Esophagus squamous epithelium (tissue), 5 donors: ENCODE measurements at regions not wholly inside any gene's neighbourhood (a gene's known extent, or its start where the extent isn't known, plus 50 kb on each side); places are given as distances from the start of the nearest gene placed in this dataset.

Experiments
- DNase-seq: peaks from one replicate; lab custom pipeline; 2025; lab: John Stamatoyannopoulos, UW
- H3K27ac ChIP-seq, 4 donors: fragments of 200-600 bp; sonication (generic); one replicate each; pipeline ENCODE4 v1.5.1; 2016 to 2019; ENCODE audit warnings: mild to moderate bottlenecking in 1 of 4
- H3K27me3 ChIP-seq, 4 donors: fragments of 200-600 bp; sonication (generic); 1 replicate in 3 of 4; 2 replicates in 1 of 4; pipeline versions ENCODE4 v1.5.1 to v1.6.0; 2017 to 2021; ENCODE audit warnings: antibody characterized with exemption in 1 of 4
- H3K36me3 ChIP-seq, 3 donors: fragments of 200-600 bp; sonication (generic); one replicate each; pipeline ENCODE4 v1.5.1; 2016 to 2019
- H3K4me1 ChIP-seq, 3 donors: fragments of 200-600 bp; sonication (generic); one replicate each; pipeline ENCODE4 v1.5.1; 2017 to 2019
- H3K4me3 ChIP-seq, 4 donors: fragments of 200-600 bp; sonication (generic); 1 replicate in 3 of 4; 2 replicates in 1 of 4; pipeline ENCODE4 v1.5.1; 2016 to 2019; ENCODE audit warnings: mild to moderate bottlenecking in 2 of 4, moderate library complexity in 1 of 4
- H3K9me3 ChIP-seq, 3 donors: fragments of 200-600 bp; sonication (generic); one replicate each; pipeline ENCODE4 v1.5.1; 2016 to 2019
- POLR2A ChIP-seq, 4 donors: fragments of 450-650 bp; IDR thresholded peaks; one replicate each; pipeline ENCODE4 v1.6.1; 2017; ENCODE audit warnings: antibody characterized with exemption in 4 of 4, mild to moderate bottlenecking in 4 of 4, moderate library complexity in 3 of 4
- WGBS, 2 donors: methylation state at CpG; one replicate each; pipeline ENCODE4 v1.1.5; 2018; 5-methylcytosine and 5-hydroxymethylcytosine counted together
- intact Hi-C: fragments of 100-400 bp; cut with DNase I; formaldehyde crosslinking; loops from one replicate; pipeline ENCODE4 v1.15.0; 2022
- TF ChIP-seq, protein P1 (sequence below), 6 experiments: fragments of 450-650 bp in 4 of 6; fragments of 200-600 bp in 2 of 6; sonication (generic) in 2 of 6; IDR thresholded peaks; one replicate each; pipeline ENCODE4 v1.5.1; 2016 to 2019; ENCODE audit warnings: antibody characterized with exemption in 6 of 6, mild to moderate bottlenecking in 4 of 6, moderate library complexity in 4 of 6
- donor health status: DM: yes; HTN: yes; CAD: no.

DNA sequence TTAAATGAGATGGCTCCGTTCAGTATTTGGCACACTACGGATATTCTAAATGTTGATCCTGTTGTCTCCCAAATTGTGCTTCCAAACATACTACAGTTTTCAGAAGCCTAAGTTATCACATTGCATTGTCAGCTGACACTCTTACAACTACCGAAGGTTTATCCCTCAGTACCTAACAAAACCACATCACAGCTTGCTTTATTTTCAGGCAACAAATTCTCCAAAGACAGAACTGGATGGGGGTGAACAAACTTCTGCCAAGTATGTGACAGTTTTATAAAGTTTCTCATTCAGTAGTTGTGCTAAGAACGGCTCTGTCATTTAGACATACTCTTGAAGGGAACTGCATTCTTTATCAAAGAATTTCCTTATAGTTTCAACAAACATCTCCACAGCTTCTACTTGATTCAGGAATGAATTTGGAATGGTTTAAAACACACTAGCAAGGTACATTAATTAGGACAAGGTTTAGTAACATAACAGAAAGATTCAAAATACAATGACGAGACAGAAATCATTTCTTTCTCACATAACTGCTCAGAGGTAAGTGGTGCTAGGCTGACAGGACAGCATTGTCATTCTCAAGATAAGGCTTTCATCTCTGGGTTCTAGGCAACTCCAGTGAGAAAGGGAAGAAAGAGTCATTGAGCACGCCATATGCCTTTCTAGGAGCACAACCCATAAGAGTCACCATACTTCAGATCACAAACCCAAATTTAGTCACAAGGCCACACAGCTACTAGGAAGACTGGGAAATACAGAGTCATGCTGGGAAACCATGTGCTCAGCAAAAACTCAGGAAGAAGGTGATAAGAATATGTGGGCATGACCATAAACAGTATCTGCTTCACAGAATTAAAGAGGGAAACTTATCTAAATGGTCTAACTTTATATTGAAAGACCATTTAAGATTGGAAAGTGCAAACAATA is 100.7 kb downstream of the DUSP6 start:
- H3K36me3 ChIP-seq: no peaks in the 10 kb centered on the region
- peak overlapping the region in 2 of 4 donors; percentile 2 to 54 for H3K27ac ChIP-seq
- WGBS, 2 donors: 59 to 67% methylated on average over 6 of the region's 6 CpGs
- H3K27me3 ChIP-seq: no peaks in the 10 kb centered on the region
- TF ChIP-seq, protein P1, sequence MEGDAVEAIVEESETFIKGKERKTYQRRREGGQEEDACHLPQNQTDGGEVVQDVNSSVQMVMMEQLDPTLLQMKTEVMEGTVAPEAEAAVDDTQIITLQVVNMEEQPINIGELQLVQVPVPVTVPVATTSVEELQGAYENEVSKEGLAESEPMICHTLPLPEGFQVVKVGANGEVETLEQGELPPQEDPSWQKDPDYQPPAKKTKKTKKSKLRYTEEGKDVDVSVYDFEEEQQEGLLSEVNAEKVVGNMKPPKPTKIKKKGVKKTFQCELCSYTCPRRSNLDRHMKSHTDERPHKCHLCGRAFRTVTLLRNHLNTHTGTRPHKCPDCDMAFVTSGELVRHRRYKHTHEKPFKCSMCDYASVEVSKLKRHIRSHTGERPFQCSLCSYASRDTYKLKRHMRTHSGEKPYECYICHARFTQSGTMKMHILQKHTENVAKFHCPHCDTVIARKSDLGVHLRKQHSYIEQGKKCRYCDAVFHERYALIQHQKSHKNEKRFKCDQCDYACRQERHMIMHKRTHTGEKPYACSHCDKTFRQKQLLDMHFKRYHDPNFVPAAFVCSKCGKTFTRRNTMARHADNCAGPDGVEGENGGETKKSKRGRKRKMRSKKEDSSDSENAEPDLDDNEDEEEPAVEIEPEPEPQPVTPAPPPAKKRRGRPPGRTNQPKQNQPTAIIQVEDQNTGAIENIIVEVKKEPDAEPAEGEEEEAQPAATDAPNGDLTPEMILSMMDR (IDR thresholded peaks at IDR 0.05): no peak
- TF ChIP-seq POLR2A (IDR thresholded peaks at IDR 0.05): no peak
- no peak for DNase-seq
- peaks cover 3 to 53% (median 10%) of the 10 kb centered on the region in 3 donors for H3K4me1 ChIP-seq
- intact Hi-C loops: no loop called here
- no peaks in the 10 kb centered on the region for H3K9me3 ChIP-seq
- no peak overlapping the region for H3K4me3 ChIP-seq

DNA sequence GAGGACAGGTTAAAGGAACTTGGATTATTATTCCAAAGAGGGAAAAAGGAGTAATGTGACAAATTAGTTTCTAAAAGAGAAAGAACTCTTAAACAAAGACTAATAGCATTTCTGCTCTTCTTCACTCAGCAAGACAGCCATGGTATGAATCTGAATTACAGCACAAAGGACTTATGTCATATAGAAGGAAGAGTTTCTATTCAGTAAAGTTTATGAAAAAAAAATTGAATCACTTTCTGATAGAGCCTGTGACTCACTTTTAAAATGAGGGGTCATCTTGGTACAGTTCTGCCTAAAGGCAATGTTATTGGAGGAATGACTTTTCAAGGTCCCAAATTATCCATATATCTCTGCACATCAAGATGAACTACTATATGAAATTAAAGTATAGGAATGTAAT is 101.7 kb downstream of the DUSP6 start:
- no peaks in the 10 kb centered on the region for H3K36me3 ChIP-seq
- peak overlapping the region in 1 of 4 donors; percentile 17 for H3K27ac ChIP-seq
- no peaks in the 10 kb centered on the region for H3K9me3 ChIP-seq
- intact Hi-C loops: no loop called here
- TF ChIP-seq POLR2A (IDR thresholded peaks at IDR 0.05): no peak
- TF ChIP-seq, protein P1 (IDR thresholded peaks at IDR 0.05): no peak
- H3K27me3 ChIP-seq: no peaks in the 10 kb centered on the region
- H3K4me1 ChIP-seq: peaks cover 3 to 63% (median 10%) of the 10 kb centered on the region in 3 donors
- DNase-seq: no peak
- no peak overlapping the region for H3K4me3 ChIP-seq

DNA sequence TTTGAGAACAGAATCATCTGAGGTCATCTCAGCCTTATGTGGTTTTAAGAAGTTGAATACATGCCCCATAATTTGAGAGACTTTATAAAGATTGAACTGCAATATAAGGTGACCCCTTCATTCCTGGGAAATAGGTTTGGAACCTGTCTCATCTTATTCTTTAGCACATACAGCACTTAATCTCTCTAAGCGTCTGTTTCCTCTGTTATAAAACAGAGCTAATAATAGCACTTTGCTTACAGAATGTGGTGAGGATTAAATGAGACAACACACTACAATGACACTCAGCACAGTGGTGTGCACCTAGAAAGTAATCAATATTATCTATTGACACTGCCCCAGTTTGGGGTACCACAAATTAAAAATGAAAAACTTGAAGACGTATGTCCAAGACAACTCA is 102.1 kb downstream of the DUSP6 start:
- H3K4me1 ChIP-seq: peaks cover 3 to 67% (median 12%) of the 10 kb centered on the region in 3 donors
- H3K27ac ChIP-seq: no peak overlapping the region
- TF ChIP-seq, protein P1 (IDR thresholded peaks at IDR 0.05): no peak
- no peak for TF ChIP-seq POLR2A (IDR thresholded peaks at IDR 0.05)
- H3K36me3 ChIP-seq: no peaks in the 10 kb centered on the region
- DNase-seq: no peak
- H3K27me3 ChIP-seq: no peaks in the 10 kb centered on the region
- intact Hi-C loops: no loop called here
- no peaks in the 10 kb centered on the region for H3K9me3 ChIP-seq
- no peak overlapping the region for H3K4me3 ChIP-seq
- WGBS, 2 donors: 53 to 77% methylated on average over 2 of the region's 2 CpGs

DNA sequence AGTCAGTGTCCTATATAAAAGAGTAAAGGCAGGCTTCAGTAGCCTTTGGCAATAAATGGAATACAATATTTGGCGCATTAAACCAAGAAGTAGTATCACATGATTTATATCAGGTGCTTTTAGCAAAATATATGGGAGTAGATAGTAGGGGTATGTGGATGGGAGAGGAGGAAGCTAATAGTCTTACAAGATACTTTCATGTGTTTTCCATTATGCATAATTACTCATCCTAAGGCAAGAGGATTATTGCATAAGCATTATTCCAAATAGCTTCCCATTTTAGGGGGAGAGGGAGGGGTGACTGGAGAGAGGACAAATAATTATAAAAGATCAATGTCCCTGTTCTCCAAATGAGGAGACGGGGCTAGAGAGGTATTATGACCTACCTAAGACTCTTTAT is 104.3 kb downstream of the DUSP6 start:
- Histone ChIP-seq H3K9me3 (no peaks in the 10 kb centered on the region), H3K36me3 (no peaks in the 10 kb centered on the region), H3K4me1 (peaks cover 3 to 81% (median 24%) of the 10 kb centered on the region in 3 donors), H3K27me3 (no peaks in the 10 kb centered on the region), H3K27ac (no peak overlapping the region), H3K4me3 (no peak overlapping the region)
- WGBS, 2 donors: 79 to 88% methylated on average over 2 of the region's 2 CpGs
- intact Hi-C loops: no loop called here
- no peak for TF ChIP-seq POLR2A (IDR thresholded peaks at IDR 0.05)
- TF ChIP-seq, protein P1 (IDR thresholded peaks at IDR 0.05): no peak
- no peak for DNase-seq

DNA sequence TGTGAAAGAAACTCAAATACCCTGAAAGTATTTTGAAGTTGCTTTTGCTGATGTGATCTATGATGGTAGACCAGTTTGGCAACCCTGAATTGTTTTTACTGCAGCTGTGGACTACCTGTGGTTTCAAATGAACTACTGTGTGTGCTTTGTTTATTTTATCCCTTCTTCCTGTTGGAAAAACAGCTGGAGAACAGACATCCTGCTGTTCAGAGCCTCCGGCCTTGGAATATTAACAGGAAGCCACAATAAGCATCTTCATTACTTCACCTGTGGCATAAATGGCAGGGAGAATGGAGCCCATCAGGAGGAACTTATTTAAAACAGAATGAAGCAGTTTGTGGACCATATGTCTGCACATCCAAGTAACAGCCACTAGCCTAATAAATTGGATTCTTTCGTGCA is 104.8 kb downstream of the DUSP6 start:
- WGBS, 2 donors: 61 to 90% methylated on average over 1 to 2 of the region's 2 CpGs
- no peaks in the 10 kb centered on the region for H3K9me3 ChIP-seq
- H3K27ac ChIP-seq: peak overlapping the region in 1 of 4 donors; percentile 11
- H3K4me1 ChIP-seq: peaks cover 3 to 77% (median 24%) of the 10 kb centered on the region in 3 donors
- H3K4me3 ChIP-seq: no peak overlapping the region
- no peaks in the 10 kb centered on the region for H3K36me3 ChIP-seq
- intact Hi-C loops: no loop called here
- no peaks in the 10 kb centered on the region for H3K27me3 ChIP-seq
- DNase-seq: no peak
- TF ChIP-seq, protein P1 (IDR thresholded peaks at IDR 0.05): no peak
- TF ChIP-seq POLR2A (IDR thresholded peaks at IDR 0.05): no peak
